Fibroblast of upper back skin (primary cell): ENCODE measurements at regions not wholly inside any gene's neighbourhood (a gene's known extent, or its start where the extent isn't known, plus 50 kb on each side); places are given as distances from the start of the nearest gene placed in this dataset.

Experiments
- DNase-seq: peaks from one replicate; pipeline ENCODE4 v3.0.0-alpha.2; 2013

DNA sequence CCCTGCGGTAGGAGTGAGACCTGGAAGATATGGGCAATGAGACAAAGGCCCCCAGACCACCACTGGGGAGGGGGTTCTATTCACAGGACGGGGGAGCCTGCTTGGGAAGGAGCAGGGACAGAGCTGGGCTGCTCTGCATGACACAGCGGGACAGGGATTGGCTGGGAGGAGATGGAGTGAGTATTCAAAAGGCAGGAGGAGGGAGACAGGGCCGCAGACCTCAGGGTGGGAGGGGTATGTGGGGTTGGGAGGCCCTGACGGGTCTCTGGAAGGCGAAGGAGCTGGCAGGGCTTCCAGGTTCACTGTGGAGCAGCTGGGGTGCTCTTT, 60.8 kb upstream of the RPS6KA2 start:
- DNase-seq, result no peak

DNA sequence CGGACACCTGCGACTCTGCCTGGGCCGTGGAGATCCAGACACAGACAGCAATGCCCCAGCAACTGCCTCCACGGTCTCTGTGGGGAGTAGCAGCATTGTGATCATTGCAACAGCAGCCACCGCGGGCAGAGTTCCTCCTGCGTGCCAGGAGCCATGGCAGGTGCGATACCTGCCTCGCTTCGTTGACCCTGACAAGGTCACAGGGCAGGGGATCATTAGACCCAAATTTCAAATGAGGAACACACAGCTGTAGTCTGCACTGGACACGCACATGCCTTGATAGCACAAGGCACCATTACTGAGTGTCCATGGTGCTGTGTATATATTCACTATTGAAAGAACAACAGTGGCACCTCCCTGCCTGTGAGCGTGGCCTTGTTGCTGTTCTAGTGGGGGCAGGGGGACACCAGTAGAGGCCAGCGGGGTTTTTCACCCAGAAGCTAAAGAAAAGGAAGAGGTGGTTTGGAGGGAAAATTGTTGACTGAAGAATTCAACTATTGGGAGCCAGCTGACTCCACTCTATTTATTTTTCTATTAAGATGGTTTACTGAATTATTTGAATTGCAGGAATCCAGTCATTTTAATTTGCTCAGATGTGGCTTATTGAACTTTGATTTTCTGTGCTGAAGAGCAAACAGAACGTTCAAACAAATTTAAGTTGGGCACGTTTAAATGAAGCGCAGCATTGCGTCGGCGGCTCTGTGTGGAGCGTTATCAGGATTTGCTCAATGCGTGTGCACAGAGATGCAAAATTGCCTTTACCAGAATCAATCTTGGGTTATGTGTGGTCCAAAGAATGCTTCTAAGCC, 60.2 kb upstream of the RPS6KA2 start:
- no peak for DNase-seq

DNA sequence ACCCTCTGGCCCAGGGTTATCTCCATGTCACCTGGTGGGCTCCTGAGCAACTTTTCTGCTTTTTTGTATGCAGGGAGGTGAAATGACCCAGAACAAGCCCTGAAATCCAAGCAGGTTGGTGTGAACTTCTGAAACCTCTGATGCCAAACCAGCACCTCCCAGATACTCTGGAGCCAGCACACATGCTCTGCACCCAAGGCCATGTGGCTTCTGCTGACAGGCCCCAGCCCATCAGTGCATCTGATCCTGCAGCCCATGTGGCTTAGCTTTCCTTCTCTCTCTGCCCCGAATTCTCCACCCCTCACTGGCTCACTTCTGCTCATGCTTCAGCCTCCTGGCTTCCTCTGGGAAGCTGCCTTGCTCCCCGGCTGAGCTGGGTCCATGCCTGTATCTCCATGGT, 59.3 kb upstream of the RPS6KA2 start:
- no peak for DNase-seq

DNA sequence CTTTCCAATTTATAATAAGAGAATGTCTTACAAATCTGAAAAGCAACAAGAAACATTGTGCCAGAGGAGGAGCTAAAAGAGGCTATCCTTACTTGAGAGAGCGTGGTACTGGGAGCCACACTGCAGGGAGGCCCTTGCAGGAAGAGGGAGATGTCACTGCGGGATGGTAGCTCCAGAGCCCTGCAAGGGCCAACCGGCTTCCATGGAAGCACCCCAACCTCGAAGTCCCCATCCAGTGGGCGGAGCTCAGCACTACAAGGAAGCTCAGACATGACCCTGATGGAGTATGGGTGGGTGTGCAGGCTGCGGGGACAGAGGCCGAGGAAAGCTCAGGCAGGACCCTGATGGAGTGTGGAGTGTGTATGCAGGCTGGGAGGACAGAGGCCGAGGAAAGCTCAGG, 57.8 kb upstream of the RPS6KA2 start:
- DNase-seq, result no peak

DNA sequence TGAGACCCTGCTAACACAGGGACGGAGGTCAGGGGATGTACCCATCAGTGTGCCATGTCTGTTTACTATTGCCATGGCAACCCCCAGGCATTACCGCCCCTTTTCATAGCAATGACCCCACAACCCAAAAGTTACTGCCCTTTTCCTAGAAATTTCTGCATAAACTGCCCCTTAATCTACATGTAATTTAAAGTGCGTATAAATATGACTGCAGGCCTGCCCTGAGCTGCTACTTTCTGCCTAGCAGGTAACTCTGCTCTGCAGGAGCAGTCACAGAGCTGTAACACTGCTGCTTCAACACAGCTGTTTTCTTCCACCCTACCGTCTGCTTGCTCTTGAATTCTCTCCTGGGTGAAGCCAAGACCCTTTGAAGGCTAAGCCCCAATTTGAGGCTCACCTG, 57.1 kb upstream of the RPS6KA2 start:
- DNase-seq, result no peak

DNA sequence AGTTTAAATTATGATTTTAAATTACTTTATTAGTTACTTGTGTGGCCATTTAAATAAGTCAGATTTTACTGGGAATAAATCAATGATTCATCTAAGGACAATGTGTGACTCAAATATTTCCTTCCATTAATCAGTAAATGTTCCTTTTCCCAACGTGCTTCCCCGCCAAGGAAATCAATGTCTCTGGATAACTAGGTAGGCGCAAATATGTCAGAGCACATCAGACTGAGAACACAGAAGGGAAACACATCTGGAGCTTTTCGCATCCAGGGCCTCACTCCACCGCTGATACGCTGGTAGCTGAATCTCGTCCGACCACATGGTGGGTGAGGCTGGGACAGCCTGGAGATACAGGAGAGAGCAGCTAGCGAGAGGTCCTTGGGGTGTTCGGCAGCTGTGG, 56.4 kb upstream of the RPS6KA2 start:
- peak; percentile 64 for DNase-seq

DNA sequence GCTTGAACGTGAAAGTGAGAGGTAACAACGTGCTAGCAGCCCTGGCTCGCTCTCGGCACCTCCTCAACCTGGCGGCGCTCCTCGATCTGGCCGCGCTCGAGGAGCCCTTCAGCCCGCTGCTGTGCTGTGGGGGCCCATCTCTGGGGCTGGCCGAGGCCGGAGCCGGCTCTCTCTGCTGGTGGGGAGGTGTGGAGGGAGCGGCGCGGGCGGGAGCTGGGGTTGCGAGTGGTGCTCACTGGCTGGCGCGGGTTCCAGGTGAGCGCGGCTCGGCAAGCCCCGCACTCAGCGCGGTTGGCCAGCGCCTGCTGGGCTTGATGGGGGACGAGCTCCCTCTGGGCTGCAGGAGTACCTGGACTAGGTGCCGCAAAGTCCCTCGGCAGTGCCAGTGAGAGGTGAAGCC, 52.5 kb upstream of the RPS6KA2 start:
- no peak for DNase-seq

DNA sequence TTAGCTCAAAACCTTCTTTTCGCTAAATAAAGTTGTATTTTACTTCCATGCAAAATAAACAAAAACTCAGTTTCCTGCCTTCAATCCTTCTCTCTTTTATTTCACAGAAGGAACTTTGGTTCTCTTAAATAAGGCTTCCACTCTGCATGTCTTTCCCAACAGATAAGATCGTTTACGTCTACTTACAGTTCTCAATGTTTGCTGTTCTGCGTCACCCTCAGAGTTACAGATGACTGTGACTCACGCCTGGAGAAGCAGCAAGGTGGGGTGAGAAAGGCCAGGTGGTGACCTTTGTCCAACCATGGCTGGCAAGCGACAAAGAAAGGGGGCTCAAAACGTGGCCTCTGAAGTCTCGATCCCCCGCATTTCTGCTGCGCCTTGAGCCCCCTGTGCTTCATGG, 51.4 kb upstream of the RPS6KA2 start:
- DNase-seq, result no peak

DNA sequence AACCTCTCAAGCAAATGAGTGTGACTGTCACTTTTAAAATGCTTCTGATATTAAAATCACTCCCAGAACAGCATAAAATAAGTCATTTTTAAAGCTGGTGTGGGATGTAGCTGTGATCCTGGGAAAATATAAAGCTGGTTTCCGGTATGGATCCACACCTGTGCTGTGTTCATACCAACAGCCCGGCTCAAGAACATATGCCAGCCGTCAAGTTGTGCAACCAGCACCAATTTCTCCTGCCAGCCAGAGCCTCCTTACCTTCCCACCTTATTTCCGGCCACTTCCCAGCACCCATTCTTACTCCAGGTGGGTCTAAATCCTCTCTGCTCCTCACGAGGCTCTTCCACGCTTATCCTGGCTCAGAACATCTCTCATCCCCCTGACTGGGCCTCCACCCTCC, 50.9 kb upstream of the RPS6KA2 start:
- DNase-seq, result no peak
